Gastroesophageal sphincter (tissue), 3 donors: ENCODE measurements at regions not wholly inside any gene's neighbourhood (a gene's known extent, or its start where the extent isn't known, plus 50 kb on each side); places are given as distances from the start of the nearest gene placed in this dataset.

Source experiments
- EP300 ChIP-seq: sonication (generic); formaldehyde crosslinking; IDR thresholded peaks from one replicate; pipeline ENCODE4 v1.6.1; 2017; ENCODE audit warnings: antibody characterized with exemption, mild to moderate bottlenecking
- POLR2A ChIP-seq, 2 donors: fragments of 450-650 bp; IDR thresholded peaks; one replicate each; pipeline ENCODE4 v1.6.1; 2017; ENCODE audit warnings: antibody characterized with exemption in 2 of 2, mild to moderate bottlenecking in 2 of 2, moderate library complexity in 1 of 2
- POLR2AphosphoS5 ChIP-seq: sonication (generic); formaldehyde crosslinking; IDR thresholded peaks from one replicate; pipeline ENCODE4 v1.6.1; 2017; ENCODE audit warnings: antibody characterized with exemption
- TF ChIP-seq, protein P1 (sequence below), 4 experiments: fragments of 200-600 bp in 2 of 4; fragments of 450-650 bp in 2 of 4; sonication (generic) in 1 of 4; IDR thresholded peaks; one replicate each; pipeline ENCODE4 v1.5.1; 2017 to 2019; ENCODE audit warnings: antibody characterized with exemption in 4 of 4, mild to moderate bottlenecking in 2 of 4, moderate library complexity in 2 of 4

- TF ChIP-seq EP300, result no peak
- TF ChIP-seq, protein P1, sequence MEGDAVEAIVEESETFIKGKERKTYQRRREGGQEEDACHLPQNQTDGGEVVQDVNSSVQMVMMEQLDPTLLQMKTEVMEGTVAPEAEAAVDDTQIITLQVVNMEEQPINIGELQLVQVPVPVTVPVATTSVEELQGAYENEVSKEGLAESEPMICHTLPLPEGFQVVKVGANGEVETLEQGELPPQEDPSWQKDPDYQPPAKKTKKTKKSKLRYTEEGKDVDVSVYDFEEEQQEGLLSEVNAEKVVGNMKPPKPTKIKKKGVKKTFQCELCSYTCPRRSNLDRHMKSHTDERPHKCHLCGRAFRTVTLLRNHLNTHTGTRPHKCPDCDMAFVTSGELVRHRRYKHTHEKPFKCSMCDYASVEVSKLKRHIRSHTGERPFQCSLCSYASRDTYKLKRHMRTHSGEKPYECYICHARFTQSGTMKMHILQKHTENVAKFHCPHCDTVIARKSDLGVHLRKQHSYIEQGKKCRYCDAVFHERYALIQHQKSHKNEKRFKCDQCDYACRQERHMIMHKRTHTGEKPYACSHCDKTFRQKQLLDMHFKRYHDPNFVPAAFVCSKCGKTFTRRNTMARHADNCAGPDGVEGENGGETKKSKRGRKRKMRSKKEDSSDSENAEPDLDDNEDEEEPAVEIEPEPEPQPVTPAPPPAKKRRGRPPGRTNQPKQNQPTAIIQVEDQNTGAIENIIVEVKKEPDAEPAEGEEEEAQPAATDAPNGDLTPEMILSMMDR (IDR thresholded peaks at IDR 0.05), result no peak
- TF ChIP-seq POLR2A (IDR thresholded peaks at IDR 0.05), result no peak
- no peak for TF ChIP-seq POLR2AphosphoS5
Observed at GRCh38 chr3:30302027-30302426, 304.4 kb upstream of the TGFBR2 start.
